ENCODE measurements at regions not wholly inside any gene's neighbourhood (a gene's known extent, or its start where the extent isn't known, plus 50 kb on each side); places are given as distances from the start of the nearest gene placed in this dataset.
"Not testable (repeated sequence)": the region's sequence is repeated elsewhere in the genome, so short reads cannot be mapped to it uniquely, and the experiment has no call there.

DNA sequence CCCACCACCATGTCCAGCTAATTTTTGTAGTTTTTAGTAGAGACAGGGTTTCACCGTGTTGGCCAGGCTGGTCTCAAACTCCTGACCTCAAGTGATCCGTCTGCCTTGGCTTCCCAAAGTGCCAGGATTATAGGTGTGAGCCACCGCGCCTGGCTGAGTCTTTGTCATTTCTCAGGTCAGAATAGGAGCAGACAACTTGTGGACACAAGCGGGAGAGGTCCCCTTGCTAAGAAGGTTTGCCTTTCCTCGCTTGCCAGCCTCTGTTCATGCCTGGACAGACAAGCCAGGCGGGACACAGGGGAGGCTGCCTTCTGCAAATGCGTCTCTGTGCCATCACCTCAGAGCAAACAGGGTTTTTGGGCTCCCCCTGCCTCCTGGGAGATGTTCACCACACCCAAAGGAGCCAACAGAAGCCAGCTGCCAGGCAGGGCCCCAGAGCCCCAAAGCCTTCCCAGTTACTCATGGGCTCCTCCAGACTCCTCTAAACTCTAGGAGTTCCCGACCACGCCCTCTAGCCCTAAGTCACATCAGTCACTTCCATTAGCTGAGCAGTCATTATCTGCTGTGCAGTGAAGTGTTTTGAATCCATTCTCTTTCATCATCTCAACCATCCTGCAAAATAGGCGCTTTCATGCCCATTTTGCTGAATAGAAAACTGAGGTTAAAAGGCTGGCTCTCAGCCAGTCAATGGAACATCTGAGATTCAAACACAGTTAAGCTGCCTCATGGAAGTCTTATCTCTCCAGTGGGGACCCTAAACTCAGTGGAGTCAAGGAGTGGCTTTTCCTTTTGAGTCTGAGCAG, 245.0 kb downstream of the UACA start:
- Mint-ChIP-seq H3K9me3 (no peaks in the 10 kb centered on the region), H3K27me3 (ENCODE audit: low read depth) (peaks cover 72% of the 10 kb centered on the region), H3K36me3 (ENCODE audit: low read depth) (no peaks in the 10 kb centered on the region), H3K4me3 (no peak overlapping the region), H3K27ac (no peak overlapping the region), H3K4me1 (ENCODE audit: low read depth) (no peaks in the 10 kb centered on the region)

DNA sequence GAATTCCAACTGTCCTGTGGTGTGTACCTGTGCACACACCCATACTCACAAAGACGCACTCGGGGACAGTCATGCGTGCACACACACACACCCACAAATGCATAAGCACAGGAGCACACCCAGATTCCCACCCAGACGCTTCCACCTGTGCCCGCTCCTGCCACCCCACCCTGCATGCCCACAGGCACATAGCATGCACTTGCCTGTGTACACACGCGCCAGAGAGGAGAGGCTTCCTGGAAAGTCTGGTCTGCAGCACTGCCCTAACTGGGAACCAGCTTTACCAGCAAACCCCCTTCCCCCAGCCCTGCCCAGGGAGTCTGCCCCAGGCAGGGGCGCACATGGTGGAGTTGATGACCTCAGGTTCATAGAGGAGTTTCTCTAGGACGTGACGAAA, 246.2 kb downstream of the UACA start:
- Mint-ChIP-seq H3K27ac (no peak overlapping the region), H3K36me3 (ENCODE audit: low read depth) (no peaks in the 10 kb centered on the region), H3K4me1 (ENCODE audit: low read depth) (peaks cover 4% of the 10 kb centered on the region), H3K27me3 (ENCODE audit: low read depth) (peaks cover 67% of the 10 kb centered on the region), H3K4me3 (no peak overlapping the region), H3K9me3 (peaks cover 2% of the 10 kb centered on the region)

DNA sequence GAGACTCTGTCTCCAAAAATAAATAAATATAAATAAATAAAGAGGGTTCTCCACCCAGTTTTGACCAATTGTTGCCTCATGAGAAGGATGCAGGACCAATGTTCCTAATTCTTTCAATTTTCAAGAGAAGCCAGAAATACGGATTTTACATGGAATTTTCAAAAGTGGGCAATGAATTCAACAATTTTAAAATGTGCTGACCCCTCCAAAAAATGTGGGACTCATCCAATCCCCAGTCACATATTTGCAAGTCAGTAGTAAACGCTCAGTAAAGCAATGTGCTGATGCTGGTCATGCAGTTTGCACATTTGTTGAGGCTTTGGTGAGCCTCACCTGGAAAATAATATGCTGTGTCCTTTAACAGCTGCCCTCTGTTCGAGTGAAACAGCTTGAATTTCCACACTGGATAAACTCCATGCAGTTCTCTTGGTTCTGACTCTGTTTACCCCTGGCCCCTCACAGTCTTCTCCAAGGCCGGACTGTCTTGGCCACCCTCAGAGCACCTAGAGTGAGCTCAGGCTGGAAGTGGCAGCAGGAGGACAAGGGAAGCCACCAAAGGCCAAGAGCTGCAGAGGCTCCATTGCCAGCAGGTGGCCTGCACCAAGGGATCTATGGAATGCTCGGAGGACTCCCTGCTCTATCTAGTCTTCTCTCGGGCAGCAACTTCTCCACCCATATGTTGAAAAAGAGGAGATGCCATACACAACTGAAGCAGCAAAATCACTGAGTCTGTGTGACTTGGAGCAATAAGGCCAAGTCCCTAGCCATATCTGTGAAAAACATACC, 246.8 kb downstream of the UACA start:
- no peak overlapping the region for H3K4me3 Mint-ChIP-seq
- H3K27me3 Mint-ChIP-seq (ENCODE audit: low read depth), result peaks cover 66% of the 10 kb centered on the region

DNA sequence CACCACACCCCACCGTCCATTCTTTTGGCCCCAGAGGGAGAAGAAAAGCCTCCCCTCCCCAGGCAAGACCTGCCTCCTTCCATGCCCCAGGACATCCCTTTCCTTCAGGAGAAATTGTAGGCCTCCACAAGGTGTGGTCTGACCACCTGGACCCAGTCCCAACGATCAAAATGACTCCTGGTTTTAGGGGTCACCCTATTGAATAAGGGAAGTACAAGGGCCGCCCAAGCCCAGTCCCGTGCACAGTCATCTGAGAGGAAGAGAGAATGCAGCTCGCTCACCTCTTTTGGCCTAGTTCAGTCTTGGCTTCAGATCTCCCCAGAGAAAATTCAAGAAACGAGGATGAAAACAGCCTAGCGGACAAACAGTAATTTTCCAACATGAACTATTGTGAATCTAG, 249.1 kb downstream of the UACA start:
- Mint-ChIP-seq H3K9me3 (peaks cover 30% of the 10 kb centered on the region), H3K27me3 (ENCODE audit: low read depth) (peaks cover 46% of the 10 kb centered on the region), H3K4me3 (no peak overlapping the region), H3K27ac (no peak overlapping the region), H3K4me1 (ENCODE audit: low read depth) (peaks cover 18% of the 10 kb centered on the region), H3K36me3 (ENCODE audit: low read depth) (peaks cover 16% of the 10 kb centered on the region)

More for the DNA sequence above, 246.8 kb downstream of the UACA start:
- no peak overlapping the region for H3K27ac Mint-ChIP-seq
- peaks cover 4% of the 10 kb centered on the region for H3K4me1 Mint-ChIP-seq (ENCODE audit: low read depth)
- H3K9me3 Mint-ChIP-seq, result peaks cover 8% of the 10 kb centered on the region
- no peaks in the 10 kb centered on the region for H3K36me3 Mint-ChIP-seq (ENCODE audit: low read depth)

DNA sequence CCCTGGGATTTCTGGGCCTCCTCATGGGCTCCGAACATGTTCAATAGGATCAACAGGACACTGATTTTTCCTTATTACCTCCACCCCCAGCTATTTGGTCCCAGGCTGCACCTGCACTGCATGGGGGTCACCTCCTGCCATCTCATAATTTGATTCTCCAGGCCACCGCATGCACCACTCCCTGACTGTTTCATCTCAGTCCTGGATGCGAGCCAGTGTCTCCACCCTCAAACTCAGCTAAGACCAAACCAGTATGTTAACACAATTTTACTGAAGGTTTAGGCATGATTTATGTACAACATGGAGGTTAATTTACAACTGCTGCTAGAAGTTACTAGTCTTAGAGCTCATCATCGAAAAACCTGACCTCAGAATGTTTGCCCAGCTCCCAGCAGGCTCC, 249.5 kb downstream of the UACA start:
- Mint-ChIP-seq H3K27me3 (ENCODE audit: low read depth) (peaks cover 42% of the 10 kb centered on the region), H3K4me3 (no peak overlapping the region), H3K27ac (no peak overlapping the region), H3K36me3 (ENCODE audit: low read depth) (peaks cover 17% of the 10 kb centered on the region), H3K9me3 (peaks cover 30% of the 10 kb centered on the region), H3K4me1 (ENCODE audit: low read depth) (peaks cover 22% of the 10 kb centered on the region)

DNA sequence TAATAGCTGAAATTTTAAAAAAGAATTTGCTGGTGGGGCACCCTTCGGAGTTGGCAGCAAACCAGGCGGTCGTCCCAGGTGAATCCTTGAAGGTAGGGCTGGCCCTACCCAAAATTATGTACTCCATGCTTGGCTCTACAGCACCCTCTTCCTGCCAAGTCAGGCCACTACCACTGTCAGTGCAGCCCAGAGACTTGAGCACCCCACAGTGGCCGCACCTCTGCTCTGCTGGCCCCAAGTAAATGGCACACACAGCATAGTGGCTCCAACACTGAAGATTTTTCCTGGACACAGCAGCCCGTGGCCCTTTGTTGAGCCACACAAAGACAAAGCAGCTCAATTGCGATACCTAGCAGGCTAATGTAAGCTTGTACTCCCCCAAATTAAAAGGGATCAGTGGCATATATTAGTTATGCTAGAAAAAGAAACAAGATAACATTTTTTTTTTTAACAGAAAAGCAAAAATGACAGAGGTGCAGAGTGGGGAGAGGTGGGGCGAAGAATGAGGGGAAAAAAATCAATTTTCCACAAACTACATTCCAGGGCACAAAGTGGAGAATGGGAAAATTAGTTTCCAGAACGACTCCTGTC, 250.5 kb downstream of the UACA start:
- H3K9me3 Mint-ChIP-seq, result peaks cover 30% of the 10 kb centered on the region
- H3K4me3 Mint-ChIP-seq, result no peak overlapping the region
- no peak overlapping the region for H3K27ac Mint-ChIP-seq
- H3K4me1 Mint-ChIP-seq (ENCODE audit: low read depth), result peaks cover 32% of the 10 kb centered on the region
- H3K36me3 Mint-ChIP-seq (ENCODE audit: low read depth), result peaks cover 19% of the 10 kb centered on the region
- H3K27me3 Mint-ChIP-seq (ENCODE audit: low read depth), result peaks cover 32% of the 10 kb centered on the region

DNA sequence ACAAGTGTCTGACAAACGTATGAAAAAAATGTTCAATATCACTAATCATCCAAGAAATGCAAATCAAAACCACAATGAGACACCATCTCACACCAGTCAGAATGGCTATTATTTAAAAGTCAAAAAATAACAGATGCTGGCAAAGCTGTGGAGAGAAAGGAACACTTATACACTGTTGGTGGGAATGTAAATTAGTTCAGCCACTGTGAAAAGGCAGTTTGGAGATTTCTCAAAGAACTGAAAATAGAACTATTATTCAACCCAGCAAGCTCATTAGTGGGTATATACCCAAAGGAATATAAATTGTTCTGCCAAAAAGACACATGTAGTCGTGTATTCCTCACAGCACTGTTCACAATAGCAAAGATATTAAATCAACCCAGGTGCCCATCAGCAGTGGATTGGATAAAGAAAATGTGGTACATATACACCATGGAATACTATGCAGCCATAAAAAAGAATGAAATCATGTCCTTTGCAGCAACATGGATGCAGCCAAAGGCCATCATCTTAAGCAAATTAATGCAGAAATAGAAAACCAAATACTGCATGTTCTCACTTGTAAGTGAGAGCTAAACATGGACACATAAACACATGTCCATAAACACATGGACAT, 251.3 kb downstream of the UACA start:
- Mint-ChIP-seq H3K36me3 (ENCODE audit: low read depth) (peaks cover 20% of the 10 kb centered on the region), H3K9me3 (peaks cover 32% of the 10 kb centered on the region), H3K27me3 (ENCODE audit: low read depth) (peaks cover 24% of the 10 kb centered on the region), H3K4me1 (ENCODE audit: low read depth) (peaks cover 38% of the 10 kb centered on the region)
- not testable (repeated sequence) for H3K4me3 Mint-ChIP-seq, H3K27ac Mint-ChIP-seq

DNA sequence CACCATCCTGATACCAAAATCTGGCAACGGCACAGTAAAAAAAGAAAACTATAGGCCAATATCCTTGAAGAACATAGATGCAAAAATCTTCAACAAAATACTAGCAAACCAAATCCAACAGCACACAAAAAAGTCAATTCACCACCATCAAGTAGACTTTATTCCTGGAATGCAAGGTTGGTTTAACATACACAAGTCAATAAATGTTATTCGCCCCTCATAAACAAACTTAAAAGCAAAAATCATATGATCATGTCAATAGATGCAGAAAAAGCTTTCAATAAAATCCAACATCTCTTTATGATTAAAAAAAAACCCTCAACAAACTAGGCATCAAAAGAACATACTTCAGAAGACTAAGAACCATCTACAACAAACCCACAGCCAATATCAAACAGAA, 252.9 kb downstream of the UACA start:
- Mint-ChIP-seq H3K27me3 (ENCODE audit: low read depth) (peaks cover 19% of the 10 kb centered on the region), H3K27ac (peak overlapping the region; percentile 29), H3K9me3 (peaks cover 37% of the 10 kb centered on the region), H3K4me3 (no peak overlapping the region), H3K4me1 (ENCODE audit: low read depth) (peaks cover 50% of the 10 kb centered on the region), H3K36me3 (ENCODE audit: low read depth) (peaks cover 22% of the 10 kb centered on the region)

DNA sequence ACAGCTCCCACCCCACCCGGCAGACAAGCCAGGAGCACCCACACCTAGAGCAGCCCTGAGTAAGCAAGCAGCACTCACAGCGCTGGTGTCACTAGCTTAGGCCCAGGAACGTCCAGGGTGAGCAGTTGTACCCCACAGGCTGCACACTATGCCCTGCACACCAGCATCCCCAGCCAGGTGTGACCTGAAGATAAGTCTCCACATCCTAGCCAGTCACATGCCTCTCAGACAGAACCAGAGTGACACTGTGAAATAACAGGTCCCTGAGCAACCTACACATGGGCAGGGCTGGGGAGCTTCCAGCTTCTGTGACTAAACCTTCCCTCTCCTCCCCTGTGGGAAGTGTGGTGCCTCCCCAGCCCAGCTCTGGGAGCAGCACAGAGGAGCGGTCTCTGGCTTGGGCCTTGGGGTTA, 253.6 kb downstream of the UACA start:
- Mint-ChIP-seq H3K27ac (peak overlapping the region; percentile 74), H3K4me1 (ENCODE audit: low read depth) (peaks cover 55% of the 10 kb centered on the region), H3K9me3 (peaks cover 37% of the 10 kb centered on the region), H3K4me3 (peak overlapping the region; percentile 33), H3K27me3 (ENCODE audit: low read depth) (peaks cover 12% of the 10 kb centered on the region), H3K36me3 (ENCODE audit: low read depth) (peaks cover 22% of the 10 kb centered on the region)

DNA sequence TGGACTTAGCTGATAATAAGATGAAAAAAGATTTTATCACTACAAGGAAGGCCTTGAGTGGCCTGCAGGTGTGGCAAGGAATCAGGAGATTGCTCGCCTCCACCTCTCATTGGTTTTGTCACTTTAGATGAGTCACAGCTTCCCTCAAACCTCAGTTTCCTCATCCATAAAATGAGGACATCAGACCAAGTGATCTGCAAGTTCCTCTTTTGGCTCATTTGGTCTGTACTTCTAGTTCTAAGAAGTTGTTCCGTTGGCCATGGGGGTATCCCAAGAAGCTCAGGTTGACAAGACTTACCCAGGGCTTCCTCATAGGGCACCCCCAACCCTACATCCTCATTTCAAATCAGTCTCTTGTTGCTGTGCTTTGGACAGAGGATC, 254.1 kb downstream of the UACA start:
- H3K27me3 Mint-ChIP-seq (ENCODE audit: low read depth), result peaks cover 8% of the 10 kb centered on the region

DNA sequence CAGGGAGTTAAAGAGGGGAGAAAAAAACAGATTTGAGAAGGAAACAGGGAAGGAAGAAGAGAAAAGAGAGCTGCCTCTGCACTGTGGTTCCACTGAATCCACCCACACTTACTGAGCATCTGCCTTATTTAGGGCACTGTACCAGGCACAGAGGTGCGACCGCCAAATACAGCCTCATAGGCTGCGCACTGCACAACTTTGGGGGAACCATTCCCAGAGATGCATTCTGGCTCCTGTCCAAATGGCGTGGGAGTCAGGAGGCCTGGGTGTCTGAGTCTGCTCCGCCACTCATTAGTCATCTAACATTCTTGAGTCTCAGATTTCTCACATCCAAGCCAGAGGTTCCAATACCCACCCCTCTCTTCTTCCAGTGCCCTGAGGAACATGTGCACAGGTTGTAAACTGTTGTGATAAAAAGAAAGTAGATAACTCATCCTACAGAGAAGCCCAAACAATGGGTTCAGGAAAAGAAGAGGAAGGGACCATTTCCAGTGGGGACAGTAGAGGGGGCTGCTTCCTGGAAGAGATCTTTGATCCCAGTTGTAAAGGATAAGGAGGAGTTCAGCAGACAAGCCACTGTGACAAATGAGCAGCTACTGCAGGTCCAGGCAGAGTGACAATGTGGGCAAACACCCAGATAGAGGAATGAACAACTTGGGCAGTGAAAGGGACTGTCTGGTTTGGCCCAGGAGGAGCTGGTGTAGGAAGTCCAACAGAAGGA, 254.6 kb downstream of the UACA start:
- Mint-ChIP-seq H3K27ac (peak overlapping the region; percentile 74), H3K4me3 (peak overlapping the region; percentile 33), H3K36me3 (ENCODE audit: low read depth) (peaks cover 22% of the 10 kb centered on the region), H3K27me3 (ENCODE audit: low read depth) (peaks cover 2% of the 10 kb centered on the region), H3K4me1 (ENCODE audit: low read depth) (peaks cover 65% of the 10 kb centered on the region), H3K9me3 (peaks cover 37% of the 10 kb centered on the region)

More for the DNA sequence above, 254.1 kb downstream of the UACA start:
- peak overlapping the region; percentile 74 for H3K27ac Mint-ChIP-seq
- peak overlapping the region; percentile 33 for H3K4me3 Mint-ChIP-seq
- peaks cover 37% of the 10 kb centered on the region for H3K9me3 Mint-ChIP-seq
- H3K36me3 Mint-ChIP-seq (ENCODE audit: low read depth), result peaks cover 22% of the 10 kb centered on the region
- peaks cover 60% of the 10 kb centered on the region for H3K4me1 Mint-ChIP-seq (ENCODE audit: low read depth)

DNA sequence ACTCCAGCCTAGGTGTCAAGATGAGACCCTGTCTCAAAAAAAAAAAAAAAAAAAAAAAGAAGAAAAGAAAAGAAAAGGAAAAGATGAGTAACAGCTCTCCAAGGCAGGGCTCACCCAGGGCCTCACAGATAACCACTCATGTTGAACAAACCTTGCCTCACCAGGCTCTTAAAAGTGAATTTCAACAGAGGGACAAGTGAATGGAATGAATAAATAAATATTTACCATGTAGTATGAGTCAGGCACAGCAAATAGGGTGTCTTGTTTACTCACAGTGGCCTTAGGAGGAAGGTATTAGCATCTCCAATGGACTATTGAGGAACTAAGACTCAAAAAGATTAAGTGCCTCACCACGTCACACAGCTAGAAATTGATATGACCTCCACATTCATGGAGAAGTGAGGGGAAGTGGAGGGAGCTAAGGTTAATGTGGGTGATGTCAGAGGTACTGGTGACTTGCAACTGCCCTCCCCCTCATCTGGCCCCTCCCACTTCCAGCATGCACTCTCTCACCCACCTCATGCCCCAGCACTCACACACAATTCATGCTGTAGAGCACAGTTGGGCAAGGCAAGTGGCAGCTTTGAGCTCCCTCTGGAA, 255.5 kb downstream of the UACA start:
- Mint-ChIP-seq H3K9me3 (peaks cover 37% of the 10 kb centered on the region), H3K4me3 (no peak overlapping the region), H3K27me3 (ENCODE audit: low read depth) (no peaks in the 10 kb centered on the region), H3K36me3 (ENCODE audit: low read depth) (peaks cover 22% of the 10 kb centered on the region), H3K27ac (peak overlapping the region; percentile 39), H3K4me1 (ENCODE audit: low read depth) (peaks cover 73% of the 10 kb centered on the region)

DNA sequence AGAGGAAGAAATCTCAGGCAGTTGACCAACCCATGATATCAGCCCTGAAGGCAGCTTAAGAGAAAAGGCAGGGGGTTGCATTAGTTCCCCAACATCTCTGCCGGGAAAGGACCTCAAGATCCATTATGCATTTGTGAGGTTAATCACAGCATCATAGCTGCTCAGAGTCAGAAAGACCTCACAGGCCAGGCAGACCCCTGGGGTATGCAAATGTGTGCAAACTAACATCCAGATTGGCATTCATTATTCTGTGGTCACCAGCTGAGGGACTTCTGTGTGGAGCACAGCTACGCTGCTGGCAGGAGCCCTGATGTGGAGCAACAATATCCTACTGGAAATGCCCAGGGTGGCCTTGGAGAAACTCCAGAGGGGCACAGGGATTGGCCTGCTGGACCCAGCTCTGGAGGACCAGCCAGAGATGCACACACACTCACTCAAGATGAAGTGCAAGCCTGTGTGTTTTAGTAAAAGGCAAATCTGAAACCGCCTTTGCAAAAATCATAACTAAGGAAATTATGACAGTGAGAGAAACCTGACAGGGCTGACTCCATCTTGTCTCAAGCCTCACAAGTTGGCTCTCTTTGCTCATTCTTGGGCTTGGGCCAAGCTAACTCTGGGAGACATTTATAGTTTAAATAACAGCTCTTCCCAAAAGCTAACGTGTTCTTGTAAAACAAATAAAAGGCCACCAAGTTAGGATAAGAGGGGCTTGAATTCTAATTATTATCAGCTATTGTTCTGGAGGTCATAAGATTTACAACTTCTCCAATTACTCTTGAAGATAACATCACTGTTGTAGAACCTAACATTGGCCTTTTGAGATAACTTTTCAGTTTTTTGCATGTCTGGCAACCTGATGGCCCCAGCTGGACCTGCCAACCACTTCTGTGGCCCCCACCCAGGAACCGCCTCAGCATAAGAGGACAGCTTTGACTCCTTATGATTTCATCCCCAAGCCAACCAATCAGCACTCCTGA, 257.1 kb downstream of the UACA start:
- H3K27me3 Mint-ChIP-seq (ENCODE audit: low read depth), result no peaks in the 10 kb centered on the region
- peaks cover 79% of the 10 kb centered on the region for H3K4me1 Mint-ChIP-seq (ENCODE audit: low read depth)
- peaks cover 22% of the 10 kb centered on the region for H3K36me3 Mint-ChIP-seq (ENCODE audit: low read depth)
- H3K4me3 Mint-ChIP-seq, result no peak overlapping the region
- peaks cover 25% of the 10 kb centered on the region for H3K9me3 Mint-ChIP-seq
- no peak overlapping the region for H3K27ac Mint-ChIP-seq
